C1 segment of cervical spinal cord (tissue), 14 donors: ENCODE measurements at regions not wholly inside any gene's neighbourhood (a gene's known extent, or its start where the extent isn't known, plus 50 kb on each side); places are given as distances from the start of the nearest gene placed in this dataset.

ENCODE experiments used
- DNase-seq, 14 donors: peaks; one replicate each; lab custom pipeline; 2025; lab: John Stamatoyannopoulos, UW

DNA sequence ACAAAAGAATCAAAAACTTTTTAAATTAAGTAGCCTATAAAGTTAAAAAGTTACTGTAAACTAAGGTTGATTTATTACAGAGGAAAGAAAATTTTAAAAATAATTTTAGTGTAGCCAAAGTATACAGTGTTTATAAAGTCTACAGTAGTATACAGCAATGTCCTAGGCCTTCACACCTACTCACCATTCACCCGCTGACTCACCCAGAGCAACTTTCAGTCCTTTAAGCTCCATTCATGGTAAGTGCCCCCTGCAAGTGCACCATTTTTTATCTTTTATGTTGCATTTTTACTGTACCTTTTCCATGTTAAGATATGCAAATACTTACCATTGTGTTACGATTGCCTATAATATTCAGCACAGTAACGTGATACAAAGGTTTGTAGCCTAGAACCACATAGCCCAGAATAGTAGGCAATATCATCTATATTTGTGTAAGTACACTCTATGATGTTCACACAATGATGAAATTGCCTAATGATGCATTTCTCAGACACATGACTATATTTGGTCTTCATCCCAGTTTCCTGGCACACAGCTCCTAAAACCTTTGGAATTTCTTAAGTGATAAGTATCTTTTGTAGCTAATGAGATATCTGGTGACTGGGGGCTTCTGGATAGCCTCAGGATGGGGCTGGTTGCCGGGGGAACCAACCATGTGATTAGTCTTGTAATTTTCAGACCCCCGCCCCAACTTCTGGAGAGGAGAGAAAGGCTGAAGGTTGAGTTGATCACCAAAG is 111.0 kb downstream of the MRPL14 start:
- DNase-seq: no peak

- no peak for DNase-seq
These were observed 115.2 kb downstream of the MRPL14 start for GRCh38 chr6:44012078-44012493.

GRCh38 chr6:44011350-44011920 is 115.8 kb downstream of the MRPL14 start:
- peak in 1 of 14 donors; percentile 41 for DNase-seq

- DNase-seq: no peak
These were observed 116.6 kb downstream of the MRPL14 start for GRCh38 chr6:44010411-44011349.

DNA sequence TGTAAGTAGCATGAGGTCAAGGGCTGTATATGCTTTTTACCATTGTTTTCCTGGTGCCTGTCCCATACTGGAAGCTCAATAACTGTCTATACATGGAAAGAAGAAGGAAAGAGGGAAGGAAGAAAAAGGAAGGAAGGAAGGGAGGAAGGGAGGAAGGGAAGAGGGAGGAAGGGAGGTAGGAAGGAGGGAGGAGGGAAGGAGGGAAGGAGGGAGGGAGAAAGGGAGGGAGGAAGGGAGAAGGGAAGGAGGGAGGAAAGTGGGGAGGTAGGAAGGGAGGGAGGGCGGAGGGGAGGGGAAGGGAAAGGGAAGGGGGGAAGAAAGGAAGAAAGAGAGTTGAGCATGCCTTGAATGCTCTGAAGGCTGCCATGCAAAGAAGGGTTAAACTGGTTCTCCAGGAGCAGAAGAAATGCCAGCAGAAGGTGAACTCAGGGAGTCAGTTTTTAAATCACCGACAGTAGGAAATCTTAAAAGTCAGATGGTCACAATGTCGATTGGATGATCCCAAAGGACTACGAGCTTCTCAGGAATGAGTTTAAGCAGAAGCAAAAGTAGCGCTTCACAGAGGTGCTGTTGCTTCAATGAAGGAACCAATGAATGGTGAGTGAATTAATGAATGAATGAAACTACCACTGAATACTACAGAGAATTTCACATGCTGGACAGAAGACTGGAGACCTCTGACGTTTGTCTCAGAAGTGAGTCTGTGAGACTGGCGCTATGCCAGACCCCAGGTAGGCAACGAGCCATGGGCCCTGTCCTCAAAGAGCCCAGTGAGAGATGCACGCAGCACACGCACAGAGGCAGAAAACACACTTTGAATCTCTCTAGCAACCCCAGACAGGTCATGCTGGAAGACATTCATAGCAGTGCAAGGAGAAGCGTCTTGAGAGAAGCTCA is 117.6 kb downstream of the MRPL14 start:
- no peak for DNase-seq

- DNase-seq: no peak
These were observed 118.4 kb downstream of the MRPL14 start for GRCh38 chr6:44008821-44009370.

DNA sequence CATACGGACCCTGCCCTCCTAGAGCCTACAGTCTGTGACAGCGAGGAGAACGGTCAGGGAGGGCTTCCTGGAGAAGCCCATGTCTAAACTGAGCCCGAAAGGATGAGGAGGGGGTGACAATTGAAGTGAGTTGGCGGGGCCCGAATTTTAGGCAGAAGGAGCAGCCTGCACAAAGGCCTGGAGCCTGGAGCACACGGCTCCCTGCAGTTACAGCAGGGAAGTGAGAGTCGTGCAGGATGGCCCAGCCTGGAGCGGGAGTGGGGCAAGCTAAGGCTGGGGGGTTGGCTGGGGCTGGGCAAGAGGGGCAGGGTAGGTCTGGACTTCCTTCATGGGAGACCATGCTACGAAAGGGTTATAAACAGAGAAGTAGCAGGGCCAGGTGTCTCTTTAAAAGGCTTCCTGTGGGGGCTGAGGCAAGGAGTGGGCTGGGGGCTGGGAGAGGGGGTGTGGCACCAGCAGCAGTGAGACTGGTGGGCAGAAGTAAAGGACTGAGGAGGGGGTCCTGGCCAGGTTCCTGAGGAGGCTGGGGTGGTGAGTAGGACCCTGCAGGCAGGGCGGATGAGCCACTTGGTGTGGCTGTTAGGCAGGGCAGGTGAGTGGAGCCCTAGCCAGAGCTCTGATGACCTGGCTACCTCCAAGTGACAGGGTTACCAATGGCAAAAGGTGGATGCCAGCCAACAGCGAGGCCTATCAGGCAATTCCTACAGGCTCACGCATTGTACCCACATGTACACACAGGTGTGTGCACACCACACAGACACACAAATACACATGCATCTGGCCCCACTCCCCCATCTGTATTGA is 119.2 kb downstream of the MRPL14 start:
- no peak for DNase-seq

DNA sequence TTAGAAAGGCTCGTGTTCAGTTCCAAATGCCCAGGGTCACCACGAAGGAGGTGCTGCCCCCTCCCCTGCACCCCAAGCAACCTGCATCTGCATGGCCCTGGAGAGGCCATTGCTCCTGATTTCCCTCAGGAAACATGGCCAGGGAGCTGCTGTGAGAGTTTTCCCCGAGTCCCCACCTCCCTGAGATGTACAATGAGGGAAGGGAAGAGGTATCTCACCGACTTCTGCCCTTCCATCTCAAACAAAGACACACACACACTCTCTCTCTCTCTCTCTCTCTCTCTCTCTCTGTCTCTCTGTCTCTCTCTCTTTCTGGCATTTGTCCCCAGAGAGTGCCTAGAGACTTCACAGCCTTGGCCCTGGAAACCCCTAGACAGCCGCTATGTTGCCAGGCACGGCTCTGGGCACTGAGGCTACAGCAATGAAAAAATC is 120.4 kb downstream of the MRPL14 start:
- DNase-seq: no peak

GRCh38 chr6:44006123-44006871 is 121.0 kb downstream of the MRPL14 start:
- DNase-seq: no peak

DNA sequence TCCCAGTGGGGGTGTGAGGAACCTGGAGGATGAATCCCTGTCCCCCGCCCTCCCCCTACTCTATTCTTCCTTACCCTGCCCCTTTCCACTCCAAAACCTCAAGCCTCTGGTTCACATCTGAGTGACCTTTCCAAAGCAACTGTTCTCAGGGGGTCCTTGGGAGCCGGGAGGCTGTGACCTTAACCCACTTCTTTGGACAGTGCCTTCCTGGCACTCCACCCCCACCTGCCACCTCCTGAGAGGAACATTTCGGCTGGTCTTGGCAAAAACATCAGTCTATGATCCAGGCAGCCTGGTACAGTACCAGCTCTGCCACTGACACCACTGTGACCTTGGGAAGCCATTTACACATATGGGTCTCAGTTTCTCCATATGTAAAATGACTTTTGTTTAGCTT is 121.7 kb downstream of the MRPL14 start:
- DNase-seq: no peak

GRCh38 chr6:44004625-44005506 is 122.4 kb downstream of the MRPL14 start:
- DNase-seq: peak in 4 of 14 donors; percentile 11 to 31 (median 14)

DNA sequence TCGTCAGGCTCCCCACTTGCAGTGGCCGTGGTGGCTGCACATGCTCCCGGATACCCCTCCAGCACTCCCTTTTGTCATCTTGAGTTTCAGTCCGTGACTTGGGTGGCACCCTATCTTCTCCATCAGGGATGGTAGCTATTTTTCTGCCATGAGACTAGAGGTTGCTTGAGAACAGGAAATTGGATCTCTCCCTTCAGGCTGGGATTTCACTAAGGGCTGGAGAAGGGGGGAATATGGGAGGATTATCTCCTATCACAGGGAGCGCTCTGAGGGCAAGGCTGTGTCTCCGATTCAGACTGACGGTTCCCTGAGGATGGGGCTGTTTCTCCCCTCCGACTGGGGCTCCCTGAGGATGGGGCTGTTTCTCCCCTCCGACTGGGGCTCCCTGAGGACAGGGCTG is 123.1 kb downstream of the MRPL14 start:
- no peak for DNase-seq

DNA sequence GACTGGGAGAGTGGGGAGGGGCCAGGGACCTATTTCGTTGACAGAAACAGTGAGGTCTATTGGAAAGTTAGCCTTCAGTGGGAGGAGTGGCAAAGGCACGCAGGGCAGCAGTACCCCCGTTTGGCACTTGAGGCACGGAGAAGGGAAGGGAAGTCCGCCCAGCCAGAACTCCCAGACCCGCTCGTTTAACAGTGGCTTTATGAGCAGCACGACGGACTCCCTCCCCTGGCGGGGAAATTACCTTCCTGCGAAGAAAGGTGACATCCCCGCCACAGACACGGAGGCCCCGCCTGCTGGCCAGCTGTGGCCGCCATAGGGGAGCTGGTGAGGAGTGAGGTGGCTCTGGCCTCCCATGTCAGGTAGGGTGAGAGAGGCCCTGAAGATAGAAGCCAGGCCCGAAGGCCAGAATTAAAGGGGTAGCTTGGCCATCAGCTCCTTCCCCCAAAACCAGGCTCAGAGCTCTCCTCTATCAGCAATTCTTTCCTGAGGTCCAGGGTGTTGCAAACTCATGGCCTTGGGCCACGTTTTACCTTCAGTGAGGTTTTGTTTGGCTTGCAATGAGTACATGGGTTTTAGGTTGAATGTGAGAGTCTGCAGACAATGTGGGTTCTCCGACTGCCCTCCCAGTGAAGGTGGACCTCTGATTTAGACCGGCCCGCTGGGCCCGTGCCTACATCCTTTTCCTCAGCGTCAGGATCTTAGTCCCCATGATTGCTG is 123.7 kb downstream of the MRPL14 start:
- DNase-seq: no peak

DNA sequence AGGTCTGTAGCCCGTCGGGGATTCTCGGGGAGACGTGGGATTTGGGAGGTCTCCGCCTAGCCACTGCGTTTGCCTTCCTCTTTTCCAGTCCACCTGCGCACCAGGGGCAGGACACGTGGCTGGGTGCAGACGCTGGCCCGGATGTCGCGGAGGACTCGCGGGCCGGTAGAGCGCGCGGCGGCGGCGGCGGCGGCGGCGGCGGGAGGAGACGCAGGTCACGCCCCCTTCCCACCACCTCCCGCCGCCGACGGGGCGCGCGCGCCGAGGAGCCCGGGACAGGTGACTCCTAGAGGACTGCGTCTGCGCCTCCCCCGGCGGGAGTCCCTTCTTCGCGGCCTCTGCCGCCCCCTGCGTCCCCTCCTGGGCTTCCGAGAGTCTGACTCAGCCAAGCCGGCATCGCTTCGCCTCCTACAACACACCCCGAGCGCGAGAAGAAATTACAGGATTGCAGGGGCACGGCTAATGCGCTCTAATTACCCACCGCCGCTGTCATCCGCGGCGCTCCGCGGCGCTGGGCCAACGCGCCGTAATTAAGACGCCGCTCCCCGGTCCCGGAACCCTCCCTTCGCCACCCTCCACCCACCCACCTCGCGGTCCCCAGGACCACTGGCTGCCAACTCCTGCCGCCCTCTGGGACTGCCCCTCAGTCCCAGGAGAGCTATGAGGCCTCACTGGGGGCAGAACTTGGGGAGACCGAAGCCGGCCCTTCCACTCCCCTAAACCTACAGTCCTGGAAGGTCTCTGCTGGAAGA is 124.5 kb downstream of the MRPL14 start:
- peak in 3 of 14 donors; percentile 9 to 32 (median 20) for DNase-seq

GRCh38 chr6:44002067-44002592 is 125.1 kb downstream of the MRPL14 start:
- no peak for DNase-seq

DNA sequence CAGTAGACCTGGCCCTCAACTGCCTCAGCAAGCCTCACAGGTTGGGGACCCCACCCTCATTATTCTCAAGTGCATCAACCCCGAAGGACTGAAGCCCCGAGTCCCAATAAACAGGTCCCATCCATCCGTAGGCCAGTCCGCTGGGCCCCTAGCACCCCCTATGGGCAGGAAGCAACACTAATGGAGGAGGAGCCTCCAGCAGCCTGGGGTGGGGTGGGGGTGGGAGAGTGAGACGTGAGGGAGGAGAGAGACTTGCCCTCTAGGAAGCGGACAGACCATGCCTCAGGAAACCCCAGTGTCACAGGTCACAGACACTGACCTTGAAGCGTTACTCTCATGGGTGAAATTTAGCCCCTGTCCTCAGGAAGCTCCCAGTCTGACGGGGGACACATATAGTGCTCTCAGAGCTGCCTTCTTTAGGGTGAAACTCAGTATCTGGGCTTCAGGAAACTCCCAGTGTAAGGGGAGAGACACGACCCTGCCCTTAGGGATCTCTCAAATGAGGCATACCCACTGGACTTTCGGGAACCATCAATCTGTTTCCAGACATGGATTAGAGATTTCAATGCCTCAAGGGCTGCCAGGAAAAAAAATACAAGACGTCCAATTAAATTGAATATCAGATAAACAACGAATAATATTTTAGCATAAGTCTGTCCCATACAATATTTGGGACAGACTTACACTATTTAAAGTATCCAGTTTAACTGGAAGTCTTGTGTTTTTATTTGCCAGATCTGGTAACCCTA is 125.8 kb downstream of the MRPL14 start:
- DNase-seq: no peak
